Umbilical cord (tissue), 1 donor: ENCODE measurements at regions not wholly inside any gene's neighbourhood (a gene's known extent, or its start where the extent isn't known, plus 50 kb on each side); places are given as distances from the start of the nearest gene placed in this dataset.

Experiments
- DNase-seq: peaks from one replicate; pipeline ENCODE4 v3.0.0-alpha.2; 2015; ENCODE audit warnings: low spot score

- no peak for DNase-seq
These were observed 261.5 kb downstream of the KLF6 start for GRCh38 chr10:3523309-3524050.

DNA sequence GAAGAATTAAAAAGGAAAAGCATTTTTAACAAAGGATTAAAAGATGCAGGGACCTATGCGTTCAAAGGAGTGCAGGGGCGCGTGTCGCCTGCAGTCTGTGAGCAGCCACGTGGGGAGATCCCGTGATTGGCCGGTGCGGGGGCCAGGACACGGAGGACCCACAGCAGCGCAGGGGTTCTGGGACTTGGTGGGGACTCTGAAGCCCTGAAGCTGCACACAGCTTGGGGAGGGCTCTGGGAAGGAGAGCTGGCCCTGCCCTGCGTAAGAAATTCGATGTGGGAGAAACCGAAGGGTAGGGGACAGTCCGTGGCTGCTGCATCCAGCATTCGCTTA, 268.1 kb downstream of the KLF6 start:
- no peak for DNase-seq

- DNase-seq, result no peak
These were observed 268.6 kb downstream of the KLF6 start for GRCh38 chr10:3516234-3516922.

DNA sequence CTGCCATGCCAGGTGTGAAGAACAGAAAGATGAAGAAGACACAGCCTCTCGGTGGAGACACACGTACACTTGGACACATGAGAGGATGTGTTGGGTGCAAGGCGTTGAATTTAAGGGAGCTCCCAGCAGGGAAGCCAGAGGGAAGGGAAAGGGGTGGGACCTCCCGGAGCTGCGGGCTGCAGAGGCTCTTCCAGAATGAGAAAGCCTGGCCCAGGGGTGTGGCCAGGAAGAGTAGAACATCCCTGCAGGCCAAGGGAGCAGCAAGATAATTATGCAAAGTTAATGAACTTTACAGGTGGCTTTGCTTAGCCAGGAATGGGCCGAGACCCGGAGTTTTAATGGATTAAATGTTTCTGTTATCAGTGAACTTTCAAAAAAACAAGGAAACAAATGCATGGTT, 270.3 kb downstream of the KLF6 start:
- DNase-seq, result no peak

GRCh38 chr10:3512263-3512662, 272.7 kb downstream of the KLF6 start:
- DNase-seq, result no peak

DNA sequence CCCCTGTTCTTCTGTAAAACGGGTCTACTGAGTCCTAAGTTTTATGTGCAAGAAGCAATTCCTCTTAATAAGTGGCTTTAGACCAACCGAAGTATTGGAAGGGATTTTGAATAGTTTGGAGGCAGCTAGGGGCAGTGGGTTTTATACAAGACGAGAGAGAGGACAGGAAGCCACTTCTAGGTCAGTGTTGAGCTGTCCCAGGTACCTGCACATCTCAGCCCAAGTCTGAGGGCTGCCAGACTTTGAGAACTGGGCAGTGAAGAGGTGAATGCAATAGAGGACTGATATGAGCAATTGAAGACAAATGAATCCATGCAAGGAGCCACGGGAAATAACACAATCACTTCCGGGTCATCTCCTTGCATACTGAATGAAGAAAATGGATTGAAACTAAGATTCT, 273.5 kb downstream of the KLF6 start:
- no peak for DNase-seq

GRCh38 chr10:3510741-3511140, 274.3 kb downstream of the KLF6 start:
- DNase-seq, result no peak

DNA sequence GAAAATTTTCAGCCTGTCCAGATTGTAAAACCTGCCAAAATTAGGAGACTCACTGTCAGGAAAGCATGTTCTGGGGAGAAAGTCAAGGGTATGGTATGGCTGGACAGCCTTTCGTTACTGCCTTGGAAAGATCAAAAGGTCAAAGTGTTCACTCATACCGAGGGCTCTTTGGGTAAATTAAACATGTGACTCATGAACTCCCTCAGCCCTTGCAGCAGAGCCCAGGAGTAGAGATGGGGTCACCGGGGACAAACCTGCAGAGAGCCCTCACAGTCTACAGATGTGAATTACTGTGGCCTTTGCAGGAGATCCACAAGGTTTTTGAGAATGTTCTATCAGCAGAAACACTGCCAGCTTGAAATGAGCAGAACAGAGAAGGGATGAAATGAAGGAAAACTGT, 275.7 kb downstream of the KLF6 start:
- no peak for DNase-seq

DNA sequence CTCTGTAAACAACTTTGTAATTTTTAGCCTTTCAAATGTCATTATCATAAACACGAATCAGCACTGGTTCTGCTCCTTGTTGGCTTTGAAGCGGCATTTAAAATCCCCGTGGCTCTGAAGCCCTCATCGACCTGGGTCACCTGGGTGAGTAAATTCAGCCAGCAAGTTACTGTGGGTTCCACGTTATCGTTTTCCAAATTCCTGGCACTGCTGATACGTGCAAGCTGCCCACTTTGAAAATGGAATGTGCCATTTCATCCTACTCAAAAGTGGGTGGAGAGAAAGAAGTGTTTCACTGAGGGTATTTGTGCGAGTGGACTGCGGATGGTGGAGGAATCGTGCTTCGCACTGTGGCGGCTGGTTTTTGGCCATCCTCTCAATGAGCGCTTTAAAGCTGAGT, 281.7 kb downstream of the KLF6 start:
- no peak for DNase-seq

GRCh38 chr10:3502673-3503072, 282.3 kb downstream of the KLF6 start:
- no peak for DNase-seq

- DNase-seq, result peak; percentile 81
These were observed 284.6 kb downstream of the KLF6 start for GRCh38 chr10:3500408-3500856.

DNA sequence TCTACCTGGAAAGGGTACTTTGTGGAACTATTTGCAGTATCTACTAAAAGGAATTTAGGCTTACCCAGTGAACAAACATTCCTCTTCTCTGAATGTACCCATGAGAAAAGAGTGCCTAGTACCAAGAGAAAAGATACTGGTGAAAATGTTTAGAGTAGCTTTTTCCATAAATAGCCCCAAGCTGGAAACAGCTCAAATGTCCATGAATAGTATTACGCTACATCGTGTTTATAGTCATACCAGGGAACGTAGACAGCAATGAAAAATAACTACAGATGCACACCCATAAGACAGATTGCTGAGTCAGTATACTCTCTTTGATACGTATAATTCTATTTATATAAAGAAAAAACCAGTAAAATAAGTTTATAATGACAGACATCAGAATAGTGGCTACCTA, 285.9 kb downstream of the KLF6 start:
- DNase-seq, result peak; percentile 17

DNA sequence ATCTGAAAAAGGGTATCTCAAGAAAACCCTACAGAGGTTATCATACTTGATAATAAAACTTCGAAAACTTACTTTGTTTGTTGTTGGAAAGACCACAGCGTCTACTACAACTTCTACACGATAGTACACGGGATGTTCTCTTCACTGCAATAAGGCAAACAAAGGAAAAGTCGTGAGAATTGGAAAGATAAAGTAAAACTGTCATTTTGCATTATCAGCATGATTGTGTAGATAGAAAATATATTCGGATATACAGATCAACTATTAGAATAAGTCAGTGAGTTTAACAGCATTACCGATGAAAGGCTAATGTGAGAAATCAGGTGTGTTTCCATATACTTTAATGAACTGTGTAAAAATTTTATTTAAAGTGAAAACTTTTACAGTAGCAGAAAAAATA, 287.4 kb downstream of the KLF6 start:
- DNase-seq, result no peak

DNA sequence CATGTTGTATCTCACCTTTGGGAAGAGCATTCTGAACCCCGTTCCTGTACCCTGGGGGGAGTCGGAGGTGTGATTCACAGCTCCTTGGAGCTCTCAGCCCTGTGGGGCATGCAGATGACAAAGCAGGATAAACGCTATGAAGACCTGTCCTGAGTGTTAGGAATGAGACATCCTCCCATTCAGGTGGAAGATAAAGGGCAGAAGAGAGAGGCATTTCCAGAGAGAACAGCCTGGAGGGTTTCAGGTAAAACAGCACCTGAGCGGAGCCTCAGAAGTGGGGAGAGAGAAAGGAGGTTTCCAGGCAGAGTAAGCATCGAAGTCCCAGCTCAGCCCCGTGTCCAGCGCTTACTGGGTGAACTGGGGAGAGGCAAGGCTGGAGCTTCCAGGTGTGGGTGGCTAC, 288.9 kb downstream of the KLF6 start:
- peak; percentile 11 for DNase-seq

- peak; percentile 83 for DNase-seq
These were observed 289.7 kb downstream of the KLF6 start for GRCh38 chr10:3495281-3495680.

GRCh38 chr10:3494838-3495230, 290.2 kb downstream of the KLF6 start:
- DNase-seq, result no peak

- peak; percentile 35 for DNase-seq
These were observed 290.7 kb downstream of the KLF6 start for GRCh38 chr10:3494131-3494837.

- peak; percentile 28 for DNase-seq
These were observed 291.4 kb downstream of the KLF6 start for GRCh38 chr10:3493621-3494020.

- DNase-seq, result no peak
These were observed 293.4 kb downstream of the KLF6 start for GRCh38 chr10:3491571-3491970.

DNA sequence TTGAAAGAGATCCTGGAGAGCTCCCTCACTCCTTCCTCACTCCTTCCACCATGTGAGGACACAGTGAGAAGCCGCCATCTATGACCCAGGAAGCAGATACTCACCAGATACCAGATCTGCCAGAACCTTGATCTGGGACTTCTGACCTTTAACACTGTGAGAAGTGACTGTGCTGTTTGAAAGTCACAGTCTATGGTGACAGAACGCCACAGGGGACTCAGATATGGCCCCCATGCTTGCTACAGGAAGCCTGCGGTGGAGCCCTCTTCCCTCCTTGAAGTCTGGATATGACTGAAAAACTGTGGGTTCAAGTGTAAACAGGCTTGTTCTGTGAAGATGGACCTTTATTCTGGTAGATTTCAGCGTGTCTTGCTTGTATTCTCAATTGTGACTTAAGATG, 297.8 kb downstream of the KLF6 start:
- no peak for DNase-seq

GRCh38 chr10:3486346-3487065, 298.5 kb downstream of the KLF6 start:
- DNase-seq, result peak; percentile 46

GRCh38 chr10:3485057-3485686, 299.8 kb downstream of the KLF6 start:
- peak; percentile 15 for DNase-seq
